ENCODE measurements at regions not wholly inside any gene's neighbourhood (a gene's known extent, or its start where the extent isn't known, plus 50 kb on each side); places are given as distances from the start of the nearest gene placed in this dataset.

DNA sequence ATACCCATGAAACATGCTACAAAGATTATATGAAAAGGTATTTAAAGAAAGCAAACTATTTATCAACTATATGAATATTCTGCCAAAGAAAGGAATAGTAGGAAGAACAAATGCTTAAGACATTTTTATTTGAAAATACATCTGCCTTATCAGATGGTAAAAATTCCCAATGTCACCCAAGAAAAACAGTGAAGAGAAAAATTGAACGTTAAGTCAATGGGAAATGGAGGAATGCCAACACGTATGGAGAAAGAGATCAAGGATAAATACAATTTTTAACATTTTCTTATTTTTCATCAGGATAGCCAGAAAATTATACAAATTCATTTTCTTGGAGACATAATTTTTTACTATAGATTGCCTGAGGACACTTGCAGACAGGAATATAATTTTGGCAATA lies 394.2 kb downstream of the ZEB2 start:
- Histone ChIP-seq H3K4me1 (ENCODE audit: control insufficient read depth, insufficient read depth, low read length) (no peaks in the 10 kb centered on the region), H3K9me3 (ENCODE audit: control insufficient read depth, insufficient read depth, low read depth, low read length) (no peaks in the 10 kb centered on the region), H3K4me3 (ENCODE audit: low read depth, low read length) (no peak overlapping the region), H3K27ac (ENCODE audit: extremely low read depth, low read depth, low read length) (no peak overlapping the region), H3K36me3 (ENCODE audit: control insufficient read depth in 2 of 2, insufficient read depth in 1 of 2, low read length in 2 of 2) (no peaks in the 10 kb centered on the region)
- CTCF ChIA-PET = interaction anchor here (0.6 kb wide), 1 partner anchor 284 kb away, joined by 3 read pairs; no protein-coding TSS in a partner anchor
- POLR2A ChIA-PET = no interaction called here
- TF ChIP-seq, protein P1, sequence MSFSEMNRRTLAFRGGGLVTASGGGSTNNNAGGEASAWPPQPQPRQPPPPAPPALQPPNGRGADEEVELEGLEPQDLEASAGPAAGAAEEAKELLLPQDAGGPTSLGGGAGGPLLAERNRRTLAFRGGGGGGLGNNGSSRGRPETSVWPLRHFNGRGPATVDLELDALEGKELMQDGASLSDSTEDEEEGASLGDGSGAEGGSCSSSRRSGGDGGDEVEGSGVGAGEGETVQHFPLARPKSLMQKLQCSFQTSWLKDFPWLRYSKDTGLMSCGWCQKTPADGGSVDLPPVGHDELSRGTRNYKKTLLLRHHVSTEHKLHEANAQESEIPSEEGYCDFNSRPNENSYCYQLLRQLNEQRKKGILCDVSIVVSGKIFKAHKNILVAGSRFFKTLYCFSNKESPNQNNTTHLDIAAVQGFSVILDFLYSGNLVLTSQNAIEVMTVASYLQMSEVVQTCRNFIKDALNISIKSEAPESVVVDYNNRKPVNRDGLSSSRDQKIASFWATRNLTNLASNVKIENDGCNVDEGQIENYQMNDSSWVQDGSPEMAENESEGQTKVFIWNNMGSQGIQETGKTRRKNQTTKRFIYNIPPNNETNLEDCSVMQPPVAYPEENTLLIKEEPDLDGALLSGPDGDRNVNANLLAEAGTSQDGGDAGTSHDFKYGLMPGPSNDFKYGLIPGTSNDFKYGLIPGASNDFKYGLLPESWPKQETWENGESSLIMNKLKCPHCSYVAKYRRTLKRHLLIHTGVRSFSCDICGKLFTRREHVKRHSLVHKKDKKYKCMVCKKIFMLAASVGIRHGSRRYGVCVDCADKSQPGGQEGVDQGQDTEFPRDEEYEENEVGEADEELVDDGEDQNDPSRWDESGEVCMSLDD (tag by site-specific recombination; IDR thresholded peaks at IDR 0.05) = no peak
- TF ChIP-seq ZNF792 (tag by site-specific recombination; IDR thresholded peaks at IDR 0.05) (no peak), ZNF324 (tag by site-specific recombination; IDR thresholded peaks at IDR 0.05) (no peak), ZNF701 (tag by site-specific recombination; IDR thresholded peaks at IDR 0.05) (no peak), SCRT1 (tag by site-specific recombination; IDR thresholded peaks at IDR 0.05; ENCODE audit: borderline replicate concordance) (no peak), ZNF112 (tag by site-specific recombination; IDR thresholded peaks at IDR 0.05) (no peak), ZNF558 (tag by site-specific recombination; IDR thresholded peaks at IDR 0.05) (no peak), KLF9 (tag by site-specific recombination; IDR thresholded peaks at IDR 0.05; ENCODE audit: low read depth) (no peak), ZNF610 (tag by site-specific recombination; IDR thresholded peaks at IDR 0.05; ENCODE audit: borderline replicate concordance) (no peak), KLF8 (tag by site-specific recombination; IDR thresholded peaks at IDR 0.05) (no peak), ZSCAN30 (tag by site-specific recombination; IDR thresholded peaks at IDR 0.05) (no peak)
- TF ChIP-seq, protein P2, sequence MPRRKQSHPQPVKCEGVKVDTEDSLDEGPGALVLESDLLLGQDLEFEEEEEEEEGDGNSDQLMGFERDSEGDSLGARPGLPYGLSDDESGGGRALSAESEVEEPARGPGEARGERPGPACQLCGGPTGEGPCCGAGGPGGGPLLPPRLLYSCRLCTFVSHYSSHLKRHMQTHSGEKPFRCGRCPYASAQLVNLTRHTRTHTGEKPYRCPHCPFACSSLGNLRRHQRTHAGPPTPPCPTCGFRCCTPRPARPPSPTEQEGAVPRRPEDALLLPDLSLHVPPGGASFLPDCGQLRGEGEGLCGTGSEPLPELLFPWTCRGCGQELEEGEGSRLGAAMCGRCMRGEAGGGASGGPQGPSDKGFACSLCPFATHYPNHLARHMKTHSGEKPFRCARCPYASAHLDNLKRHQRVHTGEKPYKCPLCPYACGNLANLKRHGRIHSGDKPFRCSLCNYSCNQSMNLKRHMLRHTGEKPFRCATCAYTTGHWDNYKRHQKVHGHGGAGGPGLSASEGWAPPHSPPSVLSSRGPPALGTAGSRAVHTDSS (tag by site-specific recombination; IDR thresholded peaks at IDR 0.05) = no peak

DNA sequence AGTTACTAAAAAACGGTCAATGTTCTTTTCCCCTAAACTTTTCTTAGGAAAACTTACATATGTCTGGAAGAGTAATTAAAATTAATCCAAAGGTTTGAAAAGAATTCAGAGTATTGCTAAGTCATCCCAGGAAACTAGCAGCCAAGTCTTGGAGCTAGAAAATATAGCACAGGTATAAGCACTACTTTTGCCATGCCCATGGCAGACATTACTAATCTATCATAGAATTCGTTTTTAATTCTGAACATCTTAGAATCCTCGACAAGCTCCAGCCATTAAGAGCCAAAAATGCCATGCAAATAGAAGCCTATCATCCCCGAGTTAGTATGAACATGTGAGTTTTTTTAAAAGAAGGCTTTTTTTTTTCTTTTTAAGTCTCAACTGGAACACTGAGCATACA lies 395.0 kb downstream of the ZEB2 start:
- ChIA-PET CTCF (no interaction called here), POLR2A (no interaction called here)
- no peaks in the 10 kb centered on the region for H3K4me1 ChIP-seq (ENCODE audit: control insufficient read depth, insufficient read depth, low read length)
- no peaks in the 10 kb centered on the region for H3K36me3 ChIP-seq (ENCODE audit: control insufficient read depth in 2 of 2, insufficient read depth in 1 of 2, low read length in 2 of 2)
- H3K9me3 ChIP-seq (ENCODE audit: control insufficient read depth, insufficient read depth, low read depth, low read length) = no peaks in the 10 kb centered on the region
- H3K4me3 ChIP-seq (ENCODE audit: low read depth, low read length) = no peak overlapping the region
- TF ChIP-seq ZNF24 (tag by site-specific recombination; IDR thresholded peaks at IDR 0.05) (no peak), PRDM1 (tag by site-specific recombination; IDR thresholded peaks at IDR 0.05) (no peak), ZNF335 (tag by site-specific recombination; conservative IDR thresholded peaks at IDR 0.05) (no peak), OVOL3 (tag by site-specific recombination; IDR thresholded peaks at IDR 0.05) (no peak)
- TF ChIP-seq, protein P3, sequence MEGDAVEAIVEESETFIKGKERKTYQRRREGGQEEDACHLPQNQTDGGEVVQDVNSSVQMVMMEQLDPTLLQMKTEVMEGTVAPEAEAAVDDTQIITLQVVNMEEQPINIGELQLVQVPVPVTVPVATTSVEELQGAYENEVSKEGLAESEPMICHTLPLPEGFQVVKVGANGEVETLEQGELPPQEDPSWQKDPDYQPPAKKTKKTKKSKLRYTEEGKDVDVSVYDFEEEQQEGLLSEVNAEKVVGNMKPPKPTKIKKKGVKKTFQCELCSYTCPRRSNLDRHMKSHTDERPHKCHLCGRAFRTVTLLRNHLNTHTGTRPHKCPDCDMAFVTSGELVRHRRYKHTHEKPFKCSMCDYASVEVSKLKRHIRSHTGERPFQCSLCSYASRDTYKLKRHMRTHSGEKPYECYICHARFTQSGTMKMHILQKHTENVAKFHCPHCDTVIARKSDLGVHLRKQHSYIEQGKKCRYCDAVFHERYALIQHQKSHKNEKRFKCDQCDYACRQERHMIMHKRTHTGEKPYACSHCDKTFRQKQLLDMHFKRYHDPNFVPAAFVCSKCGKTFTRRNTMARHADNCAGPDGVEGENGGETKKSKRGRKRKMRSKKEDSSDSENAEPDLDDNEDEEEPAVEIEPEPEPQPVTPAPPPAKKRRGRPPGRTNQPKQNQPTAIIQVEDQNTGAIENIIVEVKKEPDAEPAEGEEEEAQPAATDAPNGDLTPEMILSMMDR (tag by site-specific recombination; IDR thresholded peaks at IDR 0.05) = no peak
- TF ChIP-seq, protein P4, sequence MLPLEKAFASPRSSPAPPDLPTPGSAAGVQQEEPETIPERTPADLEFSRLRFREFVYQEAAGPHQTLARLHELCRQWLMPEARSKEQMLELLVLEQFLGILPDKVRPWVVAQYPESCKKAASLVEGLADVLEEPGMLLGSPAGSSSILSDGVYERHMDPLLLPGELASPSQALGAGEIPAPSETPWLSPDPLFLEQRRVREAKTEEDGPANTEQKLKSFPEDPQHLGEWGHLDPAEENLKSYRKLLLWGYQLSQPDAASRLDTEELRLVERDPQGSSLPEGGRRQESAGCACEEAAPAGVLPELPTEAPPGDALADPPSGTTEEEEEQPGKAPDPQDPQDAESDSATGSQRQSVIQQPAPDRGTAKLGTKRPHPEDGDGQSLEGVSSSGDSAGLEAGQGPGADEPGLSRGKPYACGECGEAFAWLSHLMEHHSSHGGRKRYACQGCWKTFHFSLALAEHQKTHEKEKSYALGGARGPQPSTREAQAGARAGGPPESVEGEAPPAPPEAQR (tag by site-specific recombination; IDR thresholded peaks at IDR 0.05) = no peak
- H3K27ac ChIP-seq (ENCODE audit: extremely low read depth, low read depth, low read length) = no peak overlapping the region
